ENCODE measurements at regions not wholly inside any gene's neighbourhood (a gene's known extent, or its start where the extent isn't known, plus 50 kb on each side); places are given as distances from the start of the nearest gene placed in this dataset.

GRCh38 chr1:221862971-221863370 is 121.1 kb upstream of the DUSP10 start:
- TF ChIP-seq SUZ12 (IDR thresholded peaks at IDR 0.05; ENCODE audit: extremely low read depth, insufficient read depth, insufficient read length): no peak
- no peak for TF ChIP-seq ZNF274 (IDR thresholded peaks at IDR 0.05; ENCODE audit: low read depth, low read length)
- no peak for TF ChIP-seq YY1 (IDR thresholded peaks at IDR 0.05; ENCODE audit: insufficient read depth, insufficient read length)

All from NT2/D1 (cell line).